Occipital lobe (tissue), 1 donor: ENCODE measurements at regions not wholly inside any gene's neighbourhood (a gene's known extent, or its start where the extent isn't known, plus 50 kb on each side); places are given as distances from the start of the nearest gene placed in this dataset.

ENCODE experiments used
- DNase-seq: peaks from one replicate; lab custom pipeline; 2025; lab: John Stamatoyannopoulos, UW

GRCh38 chr15:29959384-29960137, 123.2 kb upstream of the GOLGA8J start:
- DNase-seq: no peak

GRCh38 chr15:29952225-29952624, 130.0 kb upstream of the TJP1 start:
- peak; percentile 70 for DNase-seq

- DNase-seq: no peak
These were observed 123.8 kb upstream of the TJP1 start for GRCh38 chr15:29945943-29946596.

- DNase-seq: no peak
These were observed 122.7 kb upstream of the TJP1 start for GRCh38 chr15:29944925-29945324.

- no peak for DNase-seq
These were observed 120.3 kb upstream of the TJP1 start for GRCh38 chr15:29942548-29942947.

GRCh38 chr15:29942143-29942542, 119.9 kb upstream of the TJP1 start:
- DNase-seq: no peak

GRCh38 chr15:29939404-29939803, 117.1 kb upstream of the TJP1 start:
- DNase-seq: no peak

GRCh38 chr15:29938361-29939335, 116.4 kb upstream of the TJP1 start:
- DNase-seq: peak; percentile 28

GRCh38 chr15:29937956-29938355, 115.7 kb upstream of the TJP1 start:
- no peak for DNase-seq

- DNase-seq: no peak
These were observed 114.2 kb upstream of the TJP1 start for GRCh38 chr15:29936353-29937049.

- DNase-seq: no peak
These were observed 113.2 kb upstream of the TJP1 start for GRCh38 chr15:29935296-29936004.

GRCh38 chr15:29934251-29934650, 112.0 kb upstream of the TJP1 start:
- no peak for DNase-seq

GRCh38 chr15:29933042-29933803, 111.0 kb upstream of the TJP1 start:
- no peak for DNase-seq

GRCh38 chr15:29926083-29926388, 103.8 kb upstream of the TJP1 start:
- no peak for DNase-seq

- DNase-seq: no peak
These were observed 103.2 kb upstream of the TJP1 start for GRCh38 chr15:29925227-29926082.

- no peak for DNase-seq
These were observed 102.5 kb upstream of the TJP1 start for GRCh38 chr15:29924750-29925149.

GRCh38 chr15:29922191-29922590, 99.9 kb upstream of the TJP1 start:
- no peak for DNase-seq

GRCh38 chr15:29921130-29921601, 98.9 kb upstream of the TJP1 start:
- DNase-seq: no peak

- DNase-seq: peak; percentile 49
These were observed 98.2 kb upstream of the TJP1 start for GRCh38 chr15:29920515-29920914.
